ENCODE measurements at regions not wholly inside any gene's neighbourhood (a gene's known extent, or its start where the extent isn't known, plus 50 kb on each side); places are given as distances from the start of the nearest gene placed in this dataset.
"Not testable (repeated sequence)": the region's sequence is repeated elsewhere in the genome, so short reads cannot be mapped to it uniquely, and the experiment has no call there.

DNA sequence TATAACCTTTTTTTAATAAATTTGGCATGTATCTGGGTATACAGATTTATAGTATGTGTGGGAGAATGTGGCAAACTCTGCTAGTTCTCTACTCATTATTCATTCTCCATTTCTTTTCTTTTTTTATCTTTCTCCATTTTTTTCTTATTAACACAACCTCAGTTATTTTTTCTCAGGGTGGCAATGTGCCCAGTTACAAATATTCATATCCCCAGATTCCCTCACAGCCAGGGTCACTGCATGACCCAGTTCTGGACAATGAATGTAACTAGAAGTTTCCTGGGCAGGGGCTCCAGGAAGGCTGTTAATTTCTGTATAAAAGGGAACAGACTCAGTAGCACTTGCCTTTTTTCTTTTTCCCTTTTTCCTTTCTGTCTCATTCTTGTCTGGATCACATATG, 95.6 kb downstream of the VCPKMT start:
- DNase-seq, result no peak

- no peak for DNase-seq
Measured at GRCh38 chr14:50021261-50022031, 94.9 kb downstream of the VCPKMT start.

DNA sequence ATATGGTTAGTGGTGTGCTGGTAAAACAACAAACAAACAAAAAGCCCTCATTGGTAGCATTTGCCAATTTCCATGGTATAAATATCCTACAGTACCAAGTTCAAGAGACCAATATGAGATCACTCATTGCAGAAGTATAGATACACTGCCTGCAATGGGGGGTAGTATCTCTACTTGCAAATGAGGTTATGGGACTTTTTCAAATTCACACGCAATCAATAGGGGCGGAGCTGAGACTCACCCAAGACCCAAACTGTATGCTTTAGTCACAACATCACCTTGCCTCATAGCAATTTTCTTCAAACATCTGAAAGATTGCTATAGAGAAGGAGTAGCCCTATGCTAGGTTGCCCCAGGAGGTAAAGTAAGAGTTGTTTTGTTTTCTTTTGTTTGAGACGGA, 93.7 kb downstream of the VCPKMT start:
- no peak for DNase-seq

DNA sequence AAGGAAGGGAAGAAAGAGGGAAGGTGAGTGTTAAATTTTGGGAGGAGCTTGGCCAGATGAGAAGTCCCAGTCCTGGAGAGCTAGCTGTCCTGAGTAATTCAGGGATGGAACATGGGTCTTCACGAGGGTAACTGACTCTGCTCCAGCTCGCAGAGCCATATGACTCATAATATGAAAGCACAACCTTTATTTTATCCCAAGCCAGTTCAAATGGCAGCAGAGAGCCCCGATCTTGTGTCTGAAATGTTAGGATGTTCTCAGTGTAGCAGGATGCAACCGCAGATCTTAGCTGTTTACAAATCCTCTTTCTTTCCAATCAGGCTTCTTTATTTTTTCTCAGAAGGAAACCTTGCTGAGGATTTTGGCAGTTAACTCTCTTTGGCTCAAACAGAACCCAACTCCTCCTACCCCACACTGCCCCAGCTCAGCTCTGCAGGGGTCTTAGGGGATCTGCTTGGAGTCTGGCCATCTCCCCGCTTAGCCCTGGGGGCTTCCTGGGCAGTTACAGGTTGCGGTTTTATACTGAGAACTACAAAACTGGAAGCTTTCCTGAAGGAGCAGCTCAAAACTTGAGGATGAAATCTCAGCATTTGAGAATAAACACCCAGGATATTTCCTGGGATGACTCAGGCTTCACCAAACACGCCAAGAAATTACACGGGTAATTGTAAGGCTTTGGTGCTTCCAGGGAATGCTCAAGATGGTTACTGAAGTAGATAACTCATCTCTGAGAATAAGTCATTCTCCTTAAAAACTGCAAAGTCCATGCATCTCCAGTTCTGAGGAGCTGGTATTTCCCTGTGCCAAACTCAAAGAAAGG, 92.5 kb downstream of the VCPKMT start:
- DNase-seq, result no peak

GRCh38 chr14:50025073-50025472, 91.3 kb downstream of the VCPKMT start:
- no peak for DNase-seq

GRCh38 chr14:50025776-50026175, 90.6 kb downstream of the VCPKMT start:
- no peak for DNase-seq

GRCh38 chr14:50026396-50026795, 90.0 kb downstream of the VCPKMT start:
- no peak for DNase-seq

DNA sequence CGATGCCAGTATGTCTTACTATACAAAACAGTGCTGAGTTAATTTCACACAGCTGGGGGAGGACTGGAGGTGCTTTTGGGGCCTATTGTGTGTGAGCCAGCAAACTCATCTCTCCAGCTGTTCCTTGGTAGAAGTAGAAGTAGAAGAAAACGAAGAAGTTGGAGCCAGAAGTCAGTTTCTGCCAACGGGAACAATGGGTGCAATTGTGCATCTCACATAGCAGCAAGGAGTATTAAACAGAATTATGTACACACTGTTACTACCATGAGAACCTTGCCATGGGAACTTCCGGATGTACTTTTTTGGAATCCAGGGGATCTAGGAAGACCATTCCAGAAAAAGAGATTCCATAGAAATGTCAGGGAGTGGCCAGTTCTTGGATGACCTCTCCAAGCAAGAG, 88.6 kb downstream of the VCPKMT start:
- no peak for DNase-seq

DNA sequence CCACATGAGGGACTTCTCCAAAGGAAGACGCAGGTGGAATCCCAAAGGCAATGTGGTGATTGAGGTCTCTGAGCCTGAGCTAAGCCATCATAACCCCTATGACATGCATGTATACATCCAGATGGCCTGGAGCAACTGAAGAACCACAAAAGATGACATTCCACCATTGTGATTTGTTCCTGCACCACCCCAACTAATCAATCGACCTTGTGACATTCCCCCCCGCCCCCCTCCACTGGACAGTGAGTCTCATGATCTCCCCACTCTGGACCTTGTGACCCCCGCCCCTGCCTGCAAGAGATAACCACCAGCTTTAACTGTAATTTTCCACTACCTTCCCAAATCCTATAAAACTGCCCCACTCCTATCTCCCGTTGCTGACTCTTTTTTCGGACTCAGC, 87.9 kb downstream of the VCPKMT start:
- no peak for DNase-seq

GRCh38 chr14:50030036-50030435, 86.3 kb downstream of the VCPKMT start:
- no peak for DNase-seq

DNA sequence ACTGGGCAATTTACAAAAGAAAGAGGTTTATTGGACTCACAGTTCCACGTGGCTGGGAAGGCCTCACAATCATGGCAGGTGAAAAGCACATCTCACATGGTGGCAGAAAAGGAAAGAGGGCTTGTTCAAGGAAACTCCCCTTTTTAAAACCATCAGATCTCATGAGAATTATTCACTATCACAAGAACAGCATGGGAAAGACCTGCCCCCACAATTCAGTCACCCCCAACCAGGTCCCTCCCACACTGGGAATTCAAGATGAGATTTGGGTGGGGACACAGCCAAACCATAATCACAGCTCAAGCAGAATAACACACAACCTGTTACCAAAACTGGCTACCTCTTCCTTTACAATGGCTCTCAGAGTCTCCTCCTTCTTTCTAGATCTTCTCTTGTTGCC, 85.5 kb downstream of the VCPKMT start:
- not testable (repeated sequence) for DNase-seq

DNA sequence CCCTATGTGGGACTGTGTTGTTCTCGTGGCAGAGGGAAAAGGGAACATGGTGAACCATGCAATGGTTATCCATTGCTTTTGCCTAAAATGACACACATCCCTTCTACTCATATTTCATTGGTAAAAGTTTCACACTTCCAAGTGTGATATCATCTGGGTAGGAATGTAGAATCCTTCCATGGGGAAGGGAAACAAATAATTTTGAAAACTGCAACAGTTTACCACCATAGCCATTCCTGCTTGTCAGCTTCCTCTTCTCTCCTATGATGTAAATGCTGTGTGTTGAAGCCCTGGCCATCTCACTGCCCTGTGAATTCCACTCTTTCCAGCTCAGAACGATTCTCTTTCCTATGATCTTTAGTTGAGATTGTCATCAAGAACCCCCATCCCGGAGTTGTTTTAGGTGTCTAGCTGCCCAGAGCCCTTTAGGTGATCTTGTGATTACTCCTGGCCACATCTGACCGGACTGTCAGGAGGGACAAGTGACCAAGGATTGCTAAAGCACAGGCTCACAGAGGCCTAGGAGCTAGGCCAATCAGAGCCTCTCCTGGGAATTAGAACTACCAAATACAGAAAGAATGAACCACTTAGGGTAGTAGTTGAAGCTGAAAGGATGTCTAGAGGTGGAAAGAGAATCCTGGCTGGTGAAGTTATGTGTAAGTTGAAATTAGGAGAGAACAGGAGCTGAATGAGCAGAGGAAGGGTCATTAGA, 84.6 kb downstream of the VCPKMT start:
- DNase-seq, result no peak

- not testable (repeated sequence) for DNase-seq
Measured at GRCh38 chr14:50032462-50033167, 83.8 kb downstream of the VCPKMT start.

DNA sequence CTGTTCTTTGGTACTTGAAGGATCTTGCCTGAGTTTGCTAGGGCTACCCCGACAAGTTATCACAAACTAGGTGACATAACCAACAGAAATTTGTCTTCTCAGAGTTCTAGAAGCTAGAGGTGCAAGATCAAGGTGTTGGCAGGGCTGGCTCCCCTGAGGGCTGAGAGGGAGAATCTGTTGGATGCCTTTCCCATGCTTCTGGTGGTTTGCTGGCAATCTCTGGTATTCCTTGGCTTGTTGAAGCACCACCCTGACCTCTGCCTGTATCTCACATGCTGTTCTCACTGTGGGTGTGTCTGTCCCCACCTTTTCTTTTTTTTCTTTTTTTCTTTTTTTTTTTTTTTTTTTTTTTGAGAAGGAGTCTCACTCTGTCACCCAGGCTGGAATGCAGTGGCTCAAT, 81.2 kb downstream of the VCPKMT start:
- no peak for DNase-seq

DNA sequence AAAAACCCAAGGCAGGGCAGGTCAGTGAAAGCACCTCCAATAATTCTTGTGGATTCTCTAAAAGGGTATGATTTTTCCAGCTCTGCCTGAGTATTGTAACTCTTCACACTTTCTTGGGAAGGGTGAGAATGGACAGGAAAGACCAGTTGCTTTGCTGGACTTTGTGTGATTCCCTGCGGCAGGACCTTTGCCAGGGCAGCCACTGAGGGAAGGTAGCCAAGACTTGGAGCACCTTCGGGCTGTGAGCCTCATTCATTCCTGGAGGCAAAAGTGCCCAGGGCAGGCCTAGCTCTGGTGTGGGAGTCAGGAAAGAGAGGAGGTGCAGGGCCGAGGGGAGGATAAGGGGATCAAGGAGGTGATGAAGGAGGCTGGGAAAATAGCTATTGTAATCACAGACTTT, 80.2 kb downstream of the VCPKMT start:
- no peak for DNase-seq

GRCh38 chr14:50036637-50037036, 79.7 kb downstream of the VCPKMT start:
- DNase-seq, result no peak

DNA sequence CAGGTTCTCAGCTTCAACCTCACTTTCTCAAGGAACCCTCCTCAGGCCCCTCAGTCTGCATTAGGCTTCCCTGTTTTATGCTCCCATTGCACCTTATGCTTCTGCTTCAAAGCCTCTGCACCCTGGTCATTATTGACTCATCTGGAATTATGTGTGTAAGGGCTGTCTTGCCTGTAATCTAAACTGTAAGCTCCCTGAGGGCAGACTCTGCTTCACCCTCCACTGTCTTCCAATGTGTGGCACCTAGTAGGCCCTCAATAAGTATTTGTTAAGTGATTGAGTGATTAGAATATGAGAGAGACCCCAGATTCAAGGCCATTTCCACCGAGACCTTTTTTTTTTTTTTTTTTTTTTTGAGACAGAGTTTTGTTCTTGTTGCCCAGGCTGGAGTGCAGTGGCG, 79.1 kb downstream of the VCPKMT start:
- no peak for DNase-seq

GRCh38 chr14:50037852-50038251, 78.5 kb downstream of the VCPKMT start:
- no peak for DNase-seq

GRCh38 chr14:50038398-50039119, 77.8 kb downstream of the VCPKMT start:
- peak; percentile 58 for DNase-seq

DNA sequence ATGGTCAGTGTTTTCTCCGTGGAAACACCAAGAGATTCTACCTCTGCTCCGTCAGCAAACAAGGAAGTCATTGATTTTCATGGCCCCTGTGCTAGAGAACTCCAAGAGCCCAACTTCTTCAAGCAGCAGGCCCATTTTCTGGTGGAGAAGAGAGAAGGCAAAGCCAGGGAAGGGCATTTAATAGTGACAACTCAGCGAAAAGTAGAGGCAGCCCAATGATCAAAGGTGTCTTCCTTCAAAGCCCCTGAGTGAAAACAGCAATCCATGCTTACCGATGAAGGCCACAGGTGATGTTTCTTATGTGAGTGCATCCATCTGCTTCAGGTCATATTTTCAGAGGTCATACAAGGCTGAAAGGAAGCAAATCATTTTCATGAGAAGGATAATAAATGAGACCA, 77.3 kb downstream of the VCPKMT start:
- no peak for DNase-seq

DNA sequence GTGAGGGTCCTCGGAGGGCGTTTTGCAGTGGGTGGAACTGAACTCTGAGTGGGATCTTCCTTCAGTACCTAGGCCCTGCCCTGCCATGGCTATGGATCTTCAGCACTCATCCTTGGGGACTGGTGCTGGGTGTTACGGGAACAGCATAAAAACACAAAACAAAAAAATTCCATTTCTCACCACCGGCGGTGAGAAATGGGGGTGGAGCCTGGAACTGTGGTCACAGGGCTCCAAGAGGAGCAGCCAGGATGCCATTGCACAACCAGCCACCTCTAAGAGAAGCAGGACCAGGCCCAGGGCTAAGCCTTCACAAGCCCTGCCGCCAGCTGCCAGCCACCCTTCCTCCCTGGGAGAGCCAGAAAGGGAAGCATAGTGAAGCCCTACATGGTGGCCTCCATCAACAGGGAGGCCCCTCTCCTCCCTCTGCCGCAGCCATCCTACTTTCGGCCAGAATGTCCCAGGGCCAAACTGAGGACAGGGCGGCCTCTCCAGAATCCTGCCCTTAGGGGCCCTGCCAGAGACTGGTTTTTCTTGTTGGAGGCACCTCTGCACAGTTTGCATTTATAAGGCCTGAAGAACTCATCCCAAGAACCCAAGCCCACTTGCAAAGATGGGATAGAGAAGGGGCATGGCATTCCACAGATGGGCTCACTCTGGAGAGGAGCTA, 76.5 kb downstream of the VCPKMT start:
- DNase-seq, result no peak

- DNase-seq, result peak; percentile 33
Measured at GRCh38 chr14:50040401-50040775, 76.0 kb downstream of the VCPKMT start.

Measured in SIG-M5 (cell line).